HUES6 (cell line): ENCODE measurements at regions not wholly inside any gene's neighbourhood (a gene's known extent, or its start where the extent isn't known, plus 50 kb on each side); places are given as distances from the start of the nearest gene placed in this dataset.

Experiments
- H3K27ac ChIP-seq: 2 replicates; pipeline ENCODE4 v1.7.0; 2013; ENCODE audit warnings: low read depth, mild to moderate bottlenecking, low read length, inconsistent platforms
- H3K27me3 ChIP-seq: 2 replicates; pipeline ENCODE4 v1.6.1; 2013; ENCODE audit warnings: low read length; ENCODE audit not compliant: control insufficient read depth, insufficient read depth
- H3K36me3 ChIP-seq: 2 replicates; pipeline ENCODE4 v1.6.1; 2013; ENCODE audit warnings: low read length; ENCODE audit not compliant: control insufficient read depth, insufficient read depth
- H3K4me1 ChIP-seq: 2 replicates; pipeline ENCODE4 v1.6.1; 2013; ENCODE audit warnings: low read length; ENCODE audit not compliant: control insufficient read depth, insufficient read depth
- H3K4me3 ChIP-seq: 2 replicates; pipeline ENCODE4 v1.5.1; 2013; ENCODE audit warnings: low read depth, low read length
- H3K9ac ChIP-seq: one replicate; pipeline ENCODE4 v1.6.1; 2013; ENCODE audit warnings: mild to moderate bottlenecking, low read length
- H3K9me3 ChIP-seq: 2 replicates; pipeline ENCODE4 v1.6.1; 2013; ENCODE audit warnings: low read depth, low read length; ENCODE audit not compliant: control insufficient read depth, insufficient read depth

- H3K27me3 ChIP-seq = no peaks in the 10 kb centered on the region
- H3K27ac ChIP-seq = no peak overlapping the region
- H3K9ac ChIP-seq = no peak overlapping the region
- no peaks in the 10 kb centered on the region for H3K36me3 ChIP-seq
- no peak overlapping the region for H3K4me3 ChIP-seq
- peaks cover 23% of the 10 kb centered on the region for H3K4me1 ChIP-seq
- no peaks in the 10 kb centered on the region for H3K9me3 ChIP-seq
These were observed 52.5 kb upstream of the ID2 start for GRCh38 chr2:8629402-8629801.

GRCh38 chr2:8630676-8631464 is 51.0 kb upstream of the ID2 start:
- Histone ChIP-seq H3K4me3 (no peak overlapping the region), H3K27me3 (no peaks in the 10 kb centered on the region), H3K9me3 (no peaks in the 10 kb centered on the region), H3K27ac (no peak overlapping the region), H3K9ac (no peak overlapping the region), H3K36me3 (no peaks in the 10 kb centered on the region), H3K4me1 (peaks cover 24% of the 10 kb centered on the region)

GRCh38 chr2:8631465-8632005 is 50.3 kb upstream of the ID2 start:
- Histone ChIP-seq H3K36me3 (no peaks in the 10 kb centered on the region), H3K9ac (no peak overlapping the region), H3K27me3 (no peaks in the 10 kb centered on the region), H3K9me3 (no peaks in the 10 kb centered on the region), H3K4me3 (no peak overlapping the region), H3K27ac (no peak overlapping the region), H3K4me1 (peaks cover 31% of the 10 kb centered on the region)
